ENCODE measurements at regions not wholly inside any gene's neighbourhood (a gene's known extent, or its start where the extent isn't known, plus 50 kb on each side); places are given as distances from the start of the nearest gene placed in this dataset.
"Not testable (repeated sequence)": the region's sequence is repeated elsewhere in the genome, so short reads cannot be mapped to it uniquely, and the experiment has no call there.

GRCh38 chr12:25313266-25313990 lies 62.7 kb upstream of the KRAS start:
- POLR2A ChIA-PET = not testable (repeated sequence)

GRCh38 chr12:25311506-25311905 lies 60.8 kb upstream of the KRAS start:
- CTCF ChIA-PET = no interaction called here
- POLR2A ChIA-PET = no interaction called here

More at GRCh38 chr12:25313266-25313990, 62.7 kb upstream of the KRAS start:
- CTCF ChIA-PET = not testable (repeated sequence)

DNA sequence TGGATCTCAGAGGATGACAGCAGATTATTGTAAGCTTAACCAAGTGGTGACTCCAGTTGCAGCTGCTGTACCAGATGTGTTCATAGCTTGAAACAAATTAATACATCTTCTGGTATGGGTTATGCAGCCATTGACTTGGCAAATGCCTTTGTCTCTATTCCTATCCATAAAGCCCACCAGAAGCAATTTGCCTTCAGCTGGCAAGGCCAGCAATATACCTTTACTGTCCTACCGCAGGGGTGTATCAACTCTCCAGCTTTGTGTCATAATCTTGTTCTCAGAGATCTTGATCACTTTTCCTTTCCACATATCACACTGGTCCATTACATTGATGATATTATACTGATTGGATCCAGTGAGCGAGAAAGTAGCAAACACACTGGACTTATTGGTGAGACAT lies 59.3 kb upstream of the KRAS start:
- CTCF ChIA-PET, POLR2A ChIA-PET: not testable (repeated sequence)

DNA sequence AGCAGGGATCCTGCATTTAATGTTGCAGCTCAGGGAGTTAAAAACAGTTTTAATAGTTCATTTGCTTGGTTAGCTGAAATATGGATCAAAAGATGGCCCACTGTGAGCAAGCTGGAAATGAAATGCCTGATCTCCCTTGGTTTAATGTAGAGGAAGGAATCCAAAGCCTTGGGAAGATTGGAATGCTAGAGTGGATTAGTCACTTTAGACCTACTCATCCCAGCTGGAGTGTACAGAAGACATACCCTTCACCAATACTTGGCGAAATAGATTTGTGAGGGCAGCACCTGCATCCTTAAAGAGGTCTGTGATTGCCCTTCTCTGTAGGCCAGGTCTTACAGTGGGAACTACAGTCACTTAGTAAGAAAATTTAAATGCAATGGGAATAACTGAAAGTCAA lies 58.0 kb upstream of the KRAS start:
- ChIA-PET POLR2A (no interaction called here), CTCF (interaction anchor here (1.1 kb wide), 1 partner anchor 27 kb away, joined by 3 read pairs; no protein-coding TSS in a partner anchor)

DNA sequence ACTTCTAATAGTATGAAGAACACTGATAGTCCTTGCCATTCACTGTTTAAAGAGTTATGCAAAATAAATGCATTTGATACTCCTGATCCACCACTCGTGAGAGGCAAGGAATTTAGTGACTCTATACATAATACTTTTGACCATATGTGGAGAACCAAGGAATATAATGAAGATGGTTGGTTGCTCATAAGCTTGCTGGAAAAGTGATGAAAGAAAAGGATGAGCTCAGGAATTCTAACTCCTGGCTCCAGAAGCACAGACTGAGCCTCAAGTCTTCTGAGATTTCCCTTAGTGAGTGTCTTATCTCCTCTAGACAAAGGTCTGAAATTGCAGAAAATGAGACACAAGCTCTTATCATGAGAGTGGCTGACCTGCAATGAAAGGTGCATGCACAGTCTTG lies 57.1 kb upstream of the KRAS start:
- ChIA-PET POLR2A (no interaction called here), CTCF (interaction anchor here (1.1 kb wide), 1 partner anchor 26 kb away, joined by 3 read pairs; no protein-coding TSS in a partner anchor)

DNA sequence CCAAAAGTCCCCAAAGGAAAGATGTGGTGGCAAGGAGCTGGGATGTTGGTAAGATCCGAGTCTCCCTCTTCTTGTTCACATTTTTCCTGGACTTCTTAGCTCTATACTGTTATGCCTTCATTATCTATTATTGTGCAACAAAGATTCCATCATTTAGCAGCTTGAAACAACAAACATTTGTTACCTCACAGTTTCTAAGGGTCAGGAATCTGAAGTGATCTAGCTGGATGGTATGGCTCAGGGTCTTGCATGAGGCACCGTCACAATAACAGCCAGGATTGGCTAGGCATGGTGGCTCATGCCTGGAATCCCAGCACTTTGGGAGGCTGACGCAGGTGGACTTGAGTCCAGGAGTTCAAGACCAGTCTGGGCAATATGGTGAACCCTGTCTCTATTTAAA lies 51.1 kb upstream of the KRAS start:
- POLR2A ChIA-PET = no interaction called here
- CTCF ChIA-PET = no interaction called here
